IMR-90 (cell line): ENCODE measurements at regions not wholly inside any gene's neighbourhood (a gene's known extent, or its start where the extent isn't known, plus 50 kb on each side); places are given as distances from the start of the nearest gene placed in this dataset.

Experiments used
- ATAC-seq: fragments of 200-7000 bp; cut with Tn5 transposase; 2 replicates; pipeline ENCODE4 v1.9.1; 2020; ENCODE audit warnings: low read depth, mild to moderate bottlenecking, moderate library complexity
- BruUV-seq: library from RNA; stranded (reverse); fragments of 400-500 nt; replicated peaks from 2 replicates; lab custom pipeline; 2021; lab: Mats Ljungman, UMichigan
- CTCF ChIA-PET: fragments of 300-600 bp; formaldehyde crosslinking; extraction: SDS; loops from one replicate; lab custom pipeline; 2021; ENCODE audit warnings: antibody characterized with exemption; lab: Yijun Ruan, JAX
- POLR2A ChIA-PET: fragments of 300-600 bp; sonication (Branson Sonifier 250); formaldehyde crosslinking; loops from one replicate; lab custom pipeline; 2022; ENCODE audit warnings: antibody characterized with exemption; ENCODE audit not compliant: unreplicated experiment; lab: Charles Lee
- DNase-seq: peaks from one replicate; pipeline ENCODE4 v3.0.0; 2013
- H2AFZ ChIP-seq: replicated peaks from 2 replicates; pipeline ENCODE3; 2013; ENCODE audit warnings: low read length, mild to moderate bottlenecking; ENCODE audit not compliant: poor library complexity
- H2AK5ac ChIP-seq: 2 replicates; pipeline ENCODE4 v1.6.1; 2013; ENCODE audit warnings: low read depth, low read length, inconsistent platforms
- H2AK9ac ChIP-seq: replicated peaks from 2 replicates; pipeline ENCODE3; 2013; ENCODE audit warnings: mild to moderate bottlenecking, low read depth, low read length, moderate library complexity; ENCODE audit not compliant: poor library complexity
- H2BK120ac ChIP-seq: 2 replicates; pipeline ENCODE4 v1.6.1; 2013; ENCODE audit warnings: low read depth, low read length, inconsistent platforms
- H2BK15ac ChIP-seq: 3 replicates; pipeline ENCODE4 v1.6.1; 2013; ENCODE audit warnings: low read depth, low read length, inconsistent platforms
- H2BK20ac ChIP-seq: 2 replicates; pipeline ENCODE4 v1.6.1; 2013; ENCODE audit warnings: low read depth, mild to moderate bottlenecking, inconsistent platforms, low read length, moderate library complexity
- H2BK5ac ChIP-seq: 2 replicates; pipeline ENCODE4 v1.6.1; 2013; ENCODE audit warnings: mild to moderate bottlenecking, low read depth, low read length, inconsistent platforms; ENCODE audit not compliant: poor library complexity, severe bottlenecking
- H3K14ac ChIP-seq: replicated peaks from 2 replicates; pipeline ENCODE4 v1.6.1; 2013; ENCODE audit warnings: low read depth, low read length, inconsistent platforms
- H3K18ac ChIP-seq: 2 replicates; pipeline ENCODE4 v1.6.1; 2013; ENCODE audit warnings: low read depth, low read length, control low read depth
- H3K23ac ChIP-seq: 2 replicates; pipeline ENCODE4 v1.6.1; 2013; ENCODE audit warnings: low read depth, low read length, inconsistent platforms
- H3K27ac ChIP-seq: 2 replicates; pipeline ENCODE4 v1.5.1; 2013; ENCODE audit warnings: mild to moderate bottlenecking, control low read depth, low read length; ENCODE audit not compliant: insufficient read depth
- H3K27me3 ChIP-seq: 2 replicates; pipeline ENCODE4 v1.6.1; 2013; ENCODE audit warnings: low read length; ENCODE audit not compliant: control insufficient read depth, insufficient read depth
- H3K36me3 ChIP-seq: 2 replicates; pipeline ENCODE4 v1.6.1; 2013; ENCODE audit warnings: low read length, mixed read lengths; ENCODE audit not compliant: control insufficient read depth, insufficient read depth
- H3K4ac ChIP-seq: 2 replicates; pipeline ENCODE4 v1.6.1; 2013; ENCODE audit warnings: low read depth, low read length, inconsistent platforms
- H3K4me1 ChIP-seq: 2 replicates; pipeline ENCODE4 v1.6.1; 2013; ENCODE audit warnings: low read length, mixed read lengths; ENCODE audit not compliant: control insufficient read depth, insufficient read depth
- H3K4me2 ChIP-seq: 2 replicates; pipeline ENCODE4 v1.6.1; 2013; ENCODE audit warnings: low read depth, mild to moderate bottlenecking, control low read depth, low read length, moderate library complexity
- H3K4me3 ChIP-seq: 2 replicates; pipeline ENCODE4 v1.5.1; 2013; ENCODE audit warnings: low read depth, mild to moderate bottlenecking, control low read depth, low read length, moderate library complexity; ENCODE audit not compliant: insufficient read depth
- H3K56ac ChIP-seq: 2 replicates; pipeline ENCODE4 v1.6.1; 2013; ENCODE audit warnings: low read length, inconsistent platforms; ENCODE audit not compliant: insufficient read depth; ENCODE audit errors: extremely low read depth
- H3K79me1 ChIP-seq, 2 experiments: 2 replicates each; pipeline ENCODE4 v1.6.1; 2013; ENCODE audit warnings: low read length in 2 of 2, inconsistent platforms in 1 of 2, low read depth in 1 of 2
- H3K9ac ChIP-seq: 2 replicates; pipeline ENCODE4 v1.6.1; 2013; ENCODE audit warnings: low read depth, low read length, control low read depth
- H3K9me1 ChIP-seq: 2 replicates; pipeline ENCODE4 v1.6.1; 2013; ENCODE audit warnings: low read length, inconsistent platforms; ENCODE audit not compliant: insufficient read depth
- H3K9me3 ChIP-seq: 2 replicates; pipeline ENCODE4 v1.6.1; 2013; ENCODE audit warnings: low read length; ENCODE audit not compliant: control insufficient read depth, insufficient read depth
- H4K20me1 ChIP-seq: 2 replicates; pipeline ENCODE4 v1.6.1; 2013; ENCODE audit warnings: low read length, inconsistent platforms; ENCODE audit not compliant: insufficient read depth
- H4K5ac ChIP-seq: 2 replicates; pipeline ENCODE4 v1.6.1; 2013; ENCODE audit warnings: mild to moderate bottlenecking, low read depth, low read length, control low read depth
- H4K8ac ChIP-seq, 2 experiments: 2 replicates each; pipeline ENCODE4 v1.6.1; 2013; ENCODE audit warnings: low read depth in 2 of 2, low read length in 2 of 2, control low read depth in 1 of 2, inconsistent platforms in 1 of 2
- H4K91ac ChIP-seq: 2 replicates; pipeline ENCODE4 v1.6.1; 2013; ENCODE audit warnings: low read depth, low read length, inconsistent platforms; ENCODE audit not compliant: insufficient read depth
- BHLHE40 ChIP-seq: fragments of 150-350 bp; IDR thresholded peaks from 2 replicates; pipeline ENCODE4 v1.6.1; 2016; ENCODE audit warnings: mild to moderate bottlenecking, low read depth, low read length
- CEBPB ChIP-seq: IDR thresholded peaks from 2 replicates; pipeline ENCODE4 v1.6.1; 2012; ENCODE audit warnings: low read depth, low read length, improper control_type of control experiment
- CHD1 ChIP-seq: IDR thresholded peaks from 2 replicates; pipeline ENCODE4 v1.6.1; 2012; ENCODE audit warnings: low read depth, low read length, improper control_type of control experiment
- CTCF ChIP-seq: conservative IDR thresholded peaks from 2 replicates; pipeline ENCODE4 v1.5.1; 2012; ENCODE audit warnings: mild to moderate bottlenecking, low read depth, low read length, improper control_type of control experiment
- FOS ChIP-seq: fragments of 150-350 bp; IDR thresholded peaks from 2 replicates; pipeline ENCODE4 v1.6.1; 2016; ENCODE audit warnings: low read depth, low read length
- MAFK ChIP-seq: IDR thresholded peaks from 2 replicates; pipeline ENCODE4 v1.6.1; 2012; ENCODE audit warnings: low read depth, low read length, improper control_type of control experiment
- MAZ ChIP-seq: IDR thresholded peaks from 2 replicates; pipeline ENCODE4 v1.6.1; 2012; ENCODE audit warnings: low read depth, mild to moderate bottlenecking, low read length, improper control_type of control experiment, moderate library complexity, borderline replicate concordance
- MXI1 ChIP-seq: IDR thresholded peaks from 2 replicates; pipeline ENCODE4 v1.6.1; 2012; ENCODE audit warnings: low read depth, mild to moderate bottlenecking, low read length, moderate library complexity, borderline replicate concordance
- NFE2L2 ChIP-seq: fragments of 150-350 bp; IDR thresholded peaks from 2 replicates; pipeline ENCODE4 v1.6.1; 2016; ENCODE audit warnings: low read depth, mild to moderate bottlenecking, low read length
- POLR2A ChIP-seq: IDR thresholded peaks from 2 replicates; pipeline ENCODE4 v1.6.1; 2012; ENCODE audit warnings: mild to moderate bottlenecking, low read depth, low read length
- RAD21 ChIP-seq: IDR thresholded peaks from 2 replicates; pipeline ENCODE4 v1.6.1; 2012; ENCODE audit warnings: low read length, improper control_type of control experiment
- RCOR1 ChIP-seq: IDR thresholded peaks from 2 replicates; pipeline ENCODE4 v1.6.1; 2012; ENCODE audit warnings: mild to moderate bottlenecking, low read length, improper control_type of control experiment; ENCODE audit not compliant: insufficient replicate concordance
- RFX5 ChIP-seq: IDR thresholded peaks from 2 replicates; pipeline ENCODE4 v1.8.0; 2012; ENCODE audit warnings: low read depth, mild to moderate bottlenecking, low read length, moderate library complexity
- SMC3 ChIP-seq: fragments of 150-350 bp; IDR thresholded peaks from 2 replicates; pipeline ENCODE4 v1.6.1; 2016; ENCODE audit warnings: low read depth, mild to moderate bottlenecking, antibody characterized with exemption, low read length, moderate library complexity
- WGBS, 2 experiments: methylation state at CpG; one replicate each; pipeline versions ENCODE4 v1.1.5 to v1.1.7; 2013; ENCODE audit warnings: missing lambda C conversion rate in 2 of 2; ENCODE audit not compliant: insufficient read length in 1 of 2; ENCODE audit errors: extremely low coverage in 2 of 2; 5-methylcytosine and 5-hydroxymethylcytosine counted together
- dilution Hi-C: fragments of 300-500 bp; cut with HindIII; formaldehyde crosslinking; loops from one replicate; pipeline ENCODE4 v1.14.3; 2018; ENCODE audit warnings: low sequenced_read_pairs; ENCODE audit not compliant: unreplicated experiment
- in situ Hi-C: fragments of 300-500 bp; cut with MboI; formaldehyde crosslinking; loops from 3 replicates; pipeline ENCODE4 v1.14.3; 2019; ENCODE audit warnings: low sequenced_read_pairs, inconsistent platforms, mixed read lengths
- intact Hi-C: fragments of 100-400 bp; cut with micrococcal nuclease; formaldehyde crosslinking; loops from 2 replicates; pipeline ENCODE4 v1.10.0; 2022
- TF ChIP-seq, protein P1 (sequence below): fragments of 150-350 bp; IDR thresholded peaks from 2 replicates; pipeline ENCODE4 v1.6.1; 2017; ENCODE audit warnings: mild to moderate bottlenecking, antibody characterized with exemption, low read length, low read depth
- TF ChIP-seq, protein P2 (sequence below): fragments of 150-350 bp; IDR thresholded peaks from 2 replicates; pipeline ENCODE4 v1.6.1; 2016; ENCODE audit warnings: low read depth, mild to moderate bottlenecking, low read length, moderate library complexity, borderline replicate concordance

DNA sequence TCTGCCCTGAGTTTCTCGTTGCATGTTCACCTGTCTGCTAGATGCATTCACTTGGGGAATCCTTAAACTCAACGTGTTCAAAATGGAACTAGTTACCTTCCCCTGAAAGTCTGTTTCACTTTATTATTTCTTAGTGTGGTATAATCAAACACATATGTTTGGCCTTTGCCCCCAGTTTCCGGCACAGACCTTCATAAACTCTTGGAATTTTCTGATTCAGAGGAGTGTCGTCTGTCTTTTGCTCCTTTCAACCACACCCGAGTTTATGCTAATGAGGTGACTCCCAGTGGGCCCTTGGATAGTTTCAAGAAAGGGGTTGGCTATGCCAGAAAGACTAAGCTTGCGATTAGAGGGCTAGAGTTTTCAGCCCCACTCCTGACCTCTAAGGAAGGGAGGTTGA is 198.9 kb downstream of the CDCA7 start:
- 80% methylated on average over 1 of the region's 6 CpGs; no CpG with 5 or more reads in 1 of the 2 experiments for WGBS, 2 experiments
- Histone ChIP-seq H2AK5ac (no peak overlapping the region), H3K27me3 (peaks cover 40% of the 10 kb centered on the region), H3K4ac (no peak overlapping the region), H3K23ac (no peak overlapping the region), H2BK5ac (no peak overlapping the region), H3K79me1 (no peaks in the 10 kb centered on the region), H2AFZ (no peak overlapping the region), H2AK9ac (no peak overlapping the region), H3K56ac (no peak overlapping the region), H3K4me1 (no peaks in the 10 kb centered on the region), H2BK15ac (no peak overlapping the region), H3K27ac (no peak overlapping the region), H4K8ac (no peak overlapping the region), H2BK120ac (no peak overlapping the region), H3K9me3 (peaks cover 2% of the 10 kb centered on the region; the same call in 1 of the 2 replicates), H3K18ac (no peak overlapping the region), H3K9me1 (no peaks in the 10 kb centered on the region), H3K9ac (no peak overlapping the region), H4K20me1 (no peaks in the 10 kb centered on the region), H4K5ac (no peak overlapping the region), H3K36me3 (no peaks in the 10 kb centered on the region), H2BK20ac (no peak overlapping the region), H4K91ac (no peak overlapping the region), H3K4me3 (no peak overlapping the region), H3K4me2 (no peak overlapping the region), H3K14ac (no peak overlapping the region)
- no TSS peak for BruUV-seq
- CTCF ChIA-PET = no interaction called here
- ATAC-seq = no peak
- DNase-seq = peak; percentile 19
- in situ Hi-C loops (no loop called here), dilution Hi-C loops (no loop called here), intact Hi-C loops (no loop called here)
- TF ChIP-seq RFX5 (no peak), NFE2L2 (no peak), CHD1 (no peak), RAD21 (no peak), RCOR1 (no peak), MAFK (no peak), MXI1 (no peak), CEBPB (no peak), SMC3 (no peak), BHLHE40 (no peak), FOS (no peak), CTCF (no peak), MAZ (no peak), POLR2A (no peak)
- TF ChIP-seq, protein P1, sequence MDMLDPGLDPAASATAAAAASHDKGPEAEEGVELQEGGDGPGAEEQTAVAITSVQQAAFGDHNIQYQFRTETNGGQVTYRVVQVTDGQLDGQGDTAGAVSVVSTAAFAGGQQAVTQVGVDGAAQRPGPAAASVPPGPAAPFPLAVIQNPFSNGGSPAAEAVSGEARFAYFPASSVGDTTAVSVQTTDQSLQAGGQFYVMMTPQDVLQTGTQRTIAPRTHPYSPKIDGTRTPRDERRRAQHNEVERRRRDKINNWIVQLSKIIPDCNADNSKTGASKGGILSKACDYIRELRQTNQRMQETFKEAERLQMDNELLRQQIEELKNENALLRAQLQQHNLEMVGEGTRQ = no peak
- TF ChIP-seq, protein P2, sequence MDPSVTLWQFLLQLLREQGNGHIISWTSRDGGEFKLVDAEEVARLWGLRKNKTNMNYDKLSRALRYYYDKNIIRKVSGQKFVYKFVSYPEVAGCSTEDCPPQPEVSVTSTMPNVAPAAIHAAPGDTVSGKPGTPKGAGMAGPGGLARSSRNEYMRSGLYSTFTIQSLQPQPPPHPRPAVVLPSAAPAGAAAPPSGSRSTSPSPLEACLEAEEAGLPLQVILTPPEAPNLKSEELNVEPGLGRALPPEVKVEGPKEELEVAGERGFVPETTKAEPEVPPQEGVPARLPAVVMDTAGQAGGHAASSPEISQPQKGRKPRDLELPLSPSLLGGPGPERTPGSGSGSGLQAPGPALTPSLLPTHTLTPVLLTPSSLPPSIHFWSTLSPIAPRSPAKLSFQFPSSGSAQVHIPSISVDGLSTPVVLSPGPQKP = no peak
- POLR2A ChIA-PET = no interaction called here
